NCI-H526 treated with DMSO at 0.1 percent for 48 hours (cell line): ENCODE measurements at regions not wholly inside any gene's neighbourhood (a gene's known extent, or its start where the extent isn't known, plus 50 kb on each side); places are given as distances from the start of the nearest gene placed in this dataset.
"Not testable (repeated sequence)": the region's sequence is repeated elsewhere in the genome, so short reads cannot be mapped to it uniquely, and the experiment has no call there.

ENCODE experiments used
- DNase-seq: peaks from one replicate; lab custom pipeline; 2025; lab: John Stamatoyannopoulos, UW

- DNase-seq, result no peak
Observed at GRCh38 chr2:181790716-181791649, 100.5 kb upstream of the ITPRID2 start.

GRCh38 chr2:181792906-181793305, 98.6 kb upstream of the ITPRID2 start:
- no peak for DNase-seq

- no peak for DNase-seq
Observed at GRCh38 chr2:181798022-181798421, 93.5 kb upstream of the ITPRID2 start.

- DNase-seq, result not testable (repeated sequence)
Observed at GRCh38 chr2:181802300-181802699, 89.2 kb upstream of the ITPRID2 start.

- not testable (repeated sequence) for DNase-seq
Observed at GRCh38 chr2:181803903-181804799, 87.4 kb upstream of the ITPRID2 start.

GRCh38 chr2:181805228-181806038, 86.1 kb upstream of the ITPRID2 start:
- DNase-seq, result no peak

GRCh38 chr2:181806039-181806392, 85.5 kb upstream of the ITPRID2 start:
- DNase-seq, result no peak

GRCh38 chr2:181807526-181807925, 84.0 kb upstream of the ITPRID2 start:
- no peak for DNase-seq

GRCh38 chr2:181810823-181811695, 80.5 kb upstream of the ITPRID2 start:
- no peak for DNase-seq

- no peak for DNase-seq
Observed at GRCh38 chr2:181812106-181812743, 79.3 kb upstream of the ITPRID2 start.

- no peak for DNase-seq
Observed at GRCh38 chr2:181814057-181814491, 77.5 kb upstream of the ITPRID2 start.

- DNase-seq, result no peak
Observed at GRCh38 chr2:181817509-181817908, 74.0 kb upstream of the ITPRID2 start.

- no peak for DNase-seq
Observed at GRCh38 chr2:181818058-181818680, 73.4 kb upstream of the ITPRID2 start.

- DNase-seq, result no peak
Observed at GRCh38 chr2:181818840-181819239, 72.7 kb upstream of the ITPRID2 start.

GRCh38 chr2:181821049-181821448, 70.5 kb upstream of the ITPRID2 start:
- no peak for DNase-seq

GRCh38 chr2:181822097-181822496, 69.4 kb upstream of the ITPRID2 start:
- DNase-seq, result no peak

- no peak for DNase-seq
Observed at GRCh38 chr2:181823405-181823804, 68.1 kb upstream of the ITPRID2 start.

- DNase-seq, result no peak
Observed at GRCh38 chr2:181828122-181828705, 63.3 kb upstream of the ITPRID2 start.

GRCh38 chr2:181829230-181829629, 62.3 kb upstream of the ITPRID2 start:
- DNase-seq, result no peak

GRCh38 chr2:181832015-181832414, 59.5 kb upstream of the ITPRID2 start:
- DNase-seq, result no peak
